Stomach (tissue), 4 donors: ENCODE measurements at regions not wholly inside any gene's neighbourhood (a gene's known extent, or its start where the extent isn't known, plus 50 kb on each side); places are given as distances from the start of the nearest gene placed in this dataset.

Experiments
- POLR2AphosphoS5 ChIP-seq, 3 donors: sonication (generic); formaldehyde crosslinking; IDR thresholded peaks; one replicate each; pipeline ENCODE4 v1.6.1; 2016; ENCODE audit warnings: antibody characterized with exemption in 3 of 3
- TF ChIP-seq, protein P1 (sequence below), 7 experiments: fragments of 450-650 bp in 4 of 7; fragments of 200-600 bp in 3 of 7; sonication (generic) in 3 of 7; IDR thresholded peaks; one replicate each; pipeline ENCODE4 v1.5.1; 2016 to 2019; ENCODE audit warnings: antibody characterized with exemption in 7 of 7, control low read depth in 2 of 7, mild to moderate bottlenecking in 1 of 7

DNA sequence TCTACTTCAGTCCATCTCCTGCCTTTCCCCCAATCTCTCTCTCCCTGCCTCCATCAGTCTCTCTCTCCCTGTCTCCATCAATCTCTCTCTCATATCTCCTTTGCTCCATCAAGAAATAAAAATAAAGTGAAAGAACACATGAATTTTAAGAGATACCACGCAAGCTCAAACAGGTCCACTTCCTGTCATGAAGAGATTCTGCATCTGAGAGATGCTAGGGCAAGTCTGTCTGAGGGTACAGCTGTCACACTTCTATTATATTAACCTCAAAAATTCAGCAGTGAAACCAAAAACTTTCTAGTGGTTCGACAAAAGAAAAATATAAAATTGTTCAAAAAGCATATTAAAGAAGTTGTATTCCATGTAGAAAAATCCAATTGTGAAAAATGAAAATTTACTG lies 296.8 kb upstream of the RSPO3 start:
- TF ChIP-seq, protein P1, sequence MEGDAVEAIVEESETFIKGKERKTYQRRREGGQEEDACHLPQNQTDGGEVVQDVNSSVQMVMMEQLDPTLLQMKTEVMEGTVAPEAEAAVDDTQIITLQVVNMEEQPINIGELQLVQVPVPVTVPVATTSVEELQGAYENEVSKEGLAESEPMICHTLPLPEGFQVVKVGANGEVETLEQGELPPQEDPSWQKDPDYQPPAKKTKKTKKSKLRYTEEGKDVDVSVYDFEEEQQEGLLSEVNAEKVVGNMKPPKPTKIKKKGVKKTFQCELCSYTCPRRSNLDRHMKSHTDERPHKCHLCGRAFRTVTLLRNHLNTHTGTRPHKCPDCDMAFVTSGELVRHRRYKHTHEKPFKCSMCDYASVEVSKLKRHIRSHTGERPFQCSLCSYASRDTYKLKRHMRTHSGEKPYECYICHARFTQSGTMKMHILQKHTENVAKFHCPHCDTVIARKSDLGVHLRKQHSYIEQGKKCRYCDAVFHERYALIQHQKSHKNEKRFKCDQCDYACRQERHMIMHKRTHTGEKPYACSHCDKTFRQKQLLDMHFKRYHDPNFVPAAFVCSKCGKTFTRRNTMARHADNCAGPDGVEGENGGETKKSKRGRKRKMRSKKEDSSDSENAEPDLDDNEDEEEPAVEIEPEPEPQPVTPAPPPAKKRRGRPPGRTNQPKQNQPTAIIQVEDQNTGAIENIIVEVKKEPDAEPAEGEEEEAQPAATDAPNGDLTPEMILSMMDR (IDR thresholded peaks at IDR 0.05) = no peak
- TF ChIP-seq POLR2AphosphoS5 (IDR thresholded peaks at IDR 0.05) = no peak
